Tibial artery (tissue), 4 donors: ENCODE measurements at regions not wholly inside any gene's neighbourhood (a gene's known extent, or its start where the extent isn't known, plus 50 kb on each side); places are given as distances from the start of the nearest gene placed in this dataset.

Experiments used
- DNase-seq, 2 donors: peaks; one replicate each; pipeline ENCODE4 v3.0.0-alpha.2; 2019
- H3K27ac ChIP-seq, 2 donors: fragments of 200-600 bp; sonication (generic) in 1 of 2; 1 replicate in 1 of 2; 2 replicates in 1 of 2; pipeline ENCODE4 v1.5.1; 2018 to 2019; ENCODE audit warnings: mild to moderate bottlenecking in 1 of 2
- H3K27me3 ChIP-seq, 2 donors: fragments of 200-600 bp; sonication (generic) in 1 of 2; one replicate each; pipeline versions ENCODE4 v1.5.1 to v1.6.0; 2016 to 2019
- H3K36me3 ChIP-seq, 3 donors: fragments of 200-600 bp; sonication (generic) in 2 of 3; one replicate each; pipeline ENCODE4 v1.5.1; 2016 to 2019; ENCODE audit warnings: mild to moderate bottlenecking in 2 of 3
- H3K4me1 ChIP-seq, 4 donors: fragments of 200-600 bp; sonication (generic) in 2 of 4; 1 replicate in 3 of 4; 2 replicates in 1 of 4; pipeline ENCODE4 v1.5.1; 2016 to 2019
- H3K4me3 ChIP-seq, 2 donors: fragments of 200-600 bp; sonication (generic) in 1 of 2; 1 replicate in 1 of 2; 2 replicates in 1 of 2; pipeline ENCODE4 v1.5.1; 2018 to 2019; ENCODE audit warnings: mild to moderate bottlenecking in 2 of 2
- H3K9me3 ChIP-seq, 3 donors: fragments of 200-600 bp; sonication (generic) in 1 of 3; one replicate each; pipeline ENCODE4 v1.5.1; 2016 to 2019
- intact Hi-C: fragments of 100-400 bp; cut with DNase I; formaldehyde crosslinking; loops from one replicate; pipeline ENCODE4 v1.15.0; 2023; ENCODE audit warnings: low total_unique reads
- TF ChIP-seq, protein P1 (sequence below), 2 experiments: fragments of 200-600 bp in 1 of 2; fragments of 450-650 bp in 1 of 2; IDR thresholded peaks; one replicate each; pipeline ENCODE4 v1.5.1; 2017 to 2019; ENCODE audit warnings: antibody characterized with exemption in 2 of 2, mild to moderate bottlenecking in 1 of 2, moderate library complexity in 1 of 2

DNA sequence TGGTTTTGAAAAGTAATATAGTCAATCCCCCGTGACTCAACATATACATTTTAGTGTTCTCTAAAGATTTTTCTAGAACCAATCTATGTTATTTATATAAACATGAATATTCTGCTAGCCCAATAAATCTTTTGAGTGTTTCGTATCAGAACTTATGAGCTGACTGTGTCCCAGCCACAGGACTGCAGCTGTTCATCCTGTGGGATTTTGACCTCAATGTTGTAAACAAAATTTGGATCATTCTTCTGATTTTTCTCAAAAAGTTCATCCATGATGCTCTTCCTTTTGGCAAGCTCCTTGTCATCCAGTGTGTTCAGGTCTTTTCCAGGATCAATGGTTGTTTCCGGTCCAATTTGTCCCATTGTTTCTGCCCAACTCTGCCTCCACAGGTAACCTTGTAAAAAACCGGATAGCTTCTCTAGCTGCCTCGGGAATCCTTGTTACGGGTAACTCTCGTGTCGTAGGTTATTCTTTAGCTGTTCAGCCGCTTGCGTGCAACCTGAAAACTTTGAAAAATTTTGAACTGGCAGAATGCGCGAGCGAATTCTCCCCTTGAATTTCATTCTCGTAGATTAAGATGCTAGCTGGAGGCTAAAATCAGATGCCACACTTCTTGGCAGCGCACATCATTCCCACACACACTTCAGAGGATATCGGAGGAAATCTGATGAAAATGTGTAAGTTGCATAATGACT lies 195.2 kb downstream of the SH3BP4 start:
- no peaks in the 10 kb centered on the region for H3K36me3 ChIP-seq
- no peak overlapping the region for H3K27ac ChIP-seq
- H3K4me1 ChIP-seq = no peaks in the 10 kb centered on the region
- H3K4me3 ChIP-seq = no peak overlapping the region
- no peak for DNase-seq
- H3K27me3 ChIP-seq = peaks cover 0 to 9% of the 10 kb centered on the region in 2 donors
- H3K9me3 ChIP-seq = no peaks in the 10 kb centered on the region
- intact Hi-C loops = no loop called here
- TF ChIP-seq, protein P1, sequence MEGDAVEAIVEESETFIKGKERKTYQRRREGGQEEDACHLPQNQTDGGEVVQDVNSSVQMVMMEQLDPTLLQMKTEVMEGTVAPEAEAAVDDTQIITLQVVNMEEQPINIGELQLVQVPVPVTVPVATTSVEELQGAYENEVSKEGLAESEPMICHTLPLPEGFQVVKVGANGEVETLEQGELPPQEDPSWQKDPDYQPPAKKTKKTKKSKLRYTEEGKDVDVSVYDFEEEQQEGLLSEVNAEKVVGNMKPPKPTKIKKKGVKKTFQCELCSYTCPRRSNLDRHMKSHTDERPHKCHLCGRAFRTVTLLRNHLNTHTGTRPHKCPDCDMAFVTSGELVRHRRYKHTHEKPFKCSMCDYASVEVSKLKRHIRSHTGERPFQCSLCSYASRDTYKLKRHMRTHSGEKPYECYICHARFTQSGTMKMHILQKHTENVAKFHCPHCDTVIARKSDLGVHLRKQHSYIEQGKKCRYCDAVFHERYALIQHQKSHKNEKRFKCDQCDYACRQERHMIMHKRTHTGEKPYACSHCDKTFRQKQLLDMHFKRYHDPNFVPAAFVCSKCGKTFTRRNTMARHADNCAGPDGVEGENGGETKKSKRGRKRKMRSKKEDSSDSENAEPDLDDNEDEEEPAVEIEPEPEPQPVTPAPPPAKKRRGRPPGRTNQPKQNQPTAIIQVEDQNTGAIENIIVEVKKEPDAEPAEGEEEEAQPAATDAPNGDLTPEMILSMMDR (IDR thresholded peaks at IDR 0.05) = no peak

DNA sequence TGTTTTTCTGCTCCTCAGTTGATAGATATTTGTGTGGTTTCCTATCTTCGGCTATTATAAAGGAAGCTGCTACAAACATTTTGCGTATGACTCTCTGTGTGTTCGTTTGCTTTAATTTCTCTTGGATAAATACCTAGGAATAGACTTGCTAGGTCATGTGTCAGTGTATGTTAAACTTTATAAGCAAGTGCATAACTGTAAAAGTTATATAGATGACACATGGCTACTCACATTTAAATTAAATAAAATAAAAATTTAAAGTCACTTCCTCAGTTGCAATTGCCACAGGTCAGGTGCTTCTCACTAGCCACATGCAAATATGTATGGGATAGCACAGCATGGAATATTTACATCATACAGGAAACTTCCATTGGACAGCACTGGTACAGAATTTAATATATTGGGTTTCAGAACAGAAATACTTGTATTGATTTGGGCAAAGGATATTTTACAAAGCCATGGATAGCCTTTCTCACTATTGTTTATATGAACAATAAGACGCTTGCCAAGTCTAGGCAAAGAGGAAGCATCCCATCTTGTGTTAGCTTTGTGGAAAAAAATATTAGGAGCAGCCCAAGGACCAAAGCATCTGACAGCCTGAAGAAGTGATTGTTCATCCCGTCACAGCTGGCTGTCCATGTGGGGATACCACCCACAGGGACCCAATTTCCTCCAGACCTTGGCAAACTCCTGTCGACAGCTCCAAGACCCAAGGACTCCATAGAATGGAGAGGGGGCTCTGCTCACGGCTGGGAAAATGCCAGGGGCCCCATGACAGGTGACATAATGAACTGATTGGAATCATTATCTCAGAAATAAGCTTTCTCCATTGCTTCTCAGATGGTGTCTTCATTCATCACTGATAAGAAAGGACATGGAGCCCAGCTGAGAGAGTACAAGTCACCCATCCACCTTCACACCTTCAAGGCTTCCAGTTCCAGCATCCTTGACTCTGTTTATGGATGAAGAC lies 196.7 kb downstream of the SH3BP4 start:
- DNase-seq = no peak
- H3K27ac ChIP-seq = no peak overlapping the region
- intact Hi-C loops = no loop called here
- H3K4me3 ChIP-seq = no peak overlapping the region
- no peaks in the 10 kb centered on the region for H3K36me3 ChIP-seq
- TF ChIP-seq, protein P1 (IDR thresholded peaks at IDR 0.05) = no peak
- no peaks in the 10 kb centered on the region for H3K9me3 ChIP-seq
- H3K4me1 ChIP-seq = no peaks in the 10 kb centered on the region
- peaks cover 0 to 9% of the 10 kb centered on the region in 2 donors for H3K27me3 ChIP-seq

DNA sequence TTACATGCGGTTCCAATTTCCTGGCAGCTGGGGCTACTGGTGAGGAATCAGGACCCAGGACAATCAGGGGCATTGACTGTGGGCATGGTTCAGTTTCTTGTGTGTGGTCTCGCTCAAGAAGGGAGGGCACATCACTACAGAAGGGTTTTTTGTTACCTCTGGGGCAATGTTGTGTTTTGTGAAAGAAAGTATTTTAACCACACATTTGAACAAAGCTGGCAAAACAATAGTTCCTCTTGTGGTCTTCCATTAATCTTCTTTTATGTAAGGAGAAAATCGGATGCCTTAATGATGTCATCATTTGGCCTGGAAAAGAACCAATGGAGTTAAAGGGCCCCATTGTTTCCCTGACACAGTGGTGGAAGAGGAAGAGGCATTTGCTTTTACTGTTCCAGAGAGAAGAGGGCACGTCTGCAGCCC lies 197.4 kb downstream of the SH3BP4 start:
- Histone ChIP-seq H3K4me3 (no peak overlapping the region), H3K36me3 (no peaks in the 10 kb centered on the region), H3K27me3 (peaks cover 0 to 9% of the 10 kb centered on the region in 2 donors), H3K27ac (no peak overlapping the region), H3K4me1 (no peaks in the 10 kb centered on the region), H3K9me3 (no peaks in the 10 kb centered on the region)
- TF ChIP-seq, protein P1 (IDR thresholded peaks at IDR 0.05) = no peak
- no peak for DNase-seq
- intact Hi-C loops = no loop called here

DNA sequence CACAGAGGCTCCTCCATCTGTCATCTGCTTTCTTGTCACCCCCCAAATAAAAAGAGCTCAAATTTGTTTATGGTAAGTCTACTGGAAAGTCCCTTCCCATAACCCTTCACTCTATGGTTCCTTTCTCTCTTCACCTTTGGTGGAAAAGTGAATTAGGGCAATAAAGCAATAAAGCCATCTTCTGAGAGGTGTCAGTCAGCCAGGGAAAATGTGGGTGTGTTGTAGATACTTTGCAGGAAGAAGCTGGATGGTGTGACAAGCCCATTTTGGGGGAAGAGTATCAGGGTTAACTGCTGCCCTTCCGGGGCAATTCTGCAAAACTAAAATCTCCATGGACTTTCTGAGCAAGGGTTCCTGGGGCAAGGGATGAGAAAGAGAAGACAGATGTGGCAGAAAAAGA lies 197.9 kb downstream of the SH3BP4 start:
- H3K4me1 ChIP-seq = no peaks in the 10 kb centered on the region
- H3K27ac ChIP-seq = no peak overlapping the region
- TF ChIP-seq, protein P1 (IDR thresholded peaks at IDR 0.05) = no peak
- no peaks in the 10 kb centered on the region for H3K36me3 ChIP-seq
- no peak for DNase-seq
- H3K9me3 ChIP-seq = no peaks in the 10 kb centered on the region
- peaks cover 0 to 9% of the 10 kb centered on the region in 2 donors for H3K27me3 ChIP-seq
- no peak overlapping the region for H3K4me3 ChIP-seq
- intact Hi-C loops = no loop called here

DNA sequence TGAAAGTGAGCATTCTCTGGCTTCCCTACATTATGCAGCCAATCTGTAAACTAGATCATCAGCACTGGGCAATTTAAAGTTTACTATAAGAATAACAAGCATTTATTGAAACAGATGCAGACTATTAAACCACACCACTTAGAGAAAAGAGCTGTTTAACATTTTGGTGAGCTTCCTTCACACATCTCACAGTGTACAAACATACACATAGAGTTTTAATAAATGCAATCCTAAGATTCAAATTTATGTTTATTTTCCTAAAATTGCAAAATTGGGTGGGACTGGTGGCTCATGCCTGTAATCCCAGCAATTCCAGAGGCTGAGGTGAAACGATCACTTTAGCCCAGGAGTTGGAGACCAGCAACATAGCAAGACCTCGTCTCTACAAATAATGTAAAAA lies 199.3 kb downstream of the SH3BP4 start:
- H3K4me1 ChIP-seq = no peaks in the 10 kb centered on the region
- no peak for DNase-seq
- H3K27me3 ChIP-seq = peaks cover 0 to 14% of the 10 kb centered on the region in 2 donors
- H3K36me3 ChIP-seq = no peaks in the 10 kb centered on the region
- TF ChIP-seq, protein P1 (IDR thresholded peaks at IDR 0.05) = no peak
- H3K9me3 ChIP-seq = no peaks in the 10 kb centered on the region
- H3K27ac ChIP-seq = no peak overlapping the region
- intact Hi-C loops = no loop called here
- no peak overlapping the region for H3K4me3 ChIP-seq
